IPS DF 6.9 (cell line): ENCODE measurements at regions not wholly inside any gene's neighbourhood (a gene's known extent, or its start where the extent isn't known, plus 50 kb on each side); places are given as distances from the start of the nearest gene placed in this dataset.
"Not testable (repeated sequence)": the region's sequence is repeated elsewhere in the genome, so short reads cannot be mapped to it uniquely, and the experiment has no call there.

Experiments used
- DNase-seq: peaks from one replicate; pipeline ENCODE4 v3.0.0-alpha.2; 2013; ENCODE audit warnings: low read depth, low spot score
- H3K27ac ChIP-seq: one replicate; pipeline ENCODE4 v1.5.1; 2013; ENCODE audit warnings: low read length, control low read depth
- H3K27me3 ChIP-seq: 2 replicates; pipeline ENCODE4 v1.6.1; 2013; ENCODE audit warnings: mild to moderate bottlenecking, low read length; ENCODE audit not compliant: control insufficient read depth, insufficient read depth
- H3K36me3 ChIP-seq: 2 replicates; pipeline ENCODE4 v1.6.1; 2013; ENCODE audit warnings: low read length; ENCODE audit not compliant: control insufficient read depth, insufficient read depth
- H3K4me1 ChIP-seq: 2 replicates; pipeline ENCODE4 v1.6.1; 2013; ENCODE audit warnings: low read length; ENCODE audit not compliant: control insufficient read depth, insufficient read depth
- H3K4me3 ChIP-seq: 2 replicates; pipeline ENCODE4 v1.5.1; 2013; ENCODE audit warnings: mild to moderate bottlenecking, low read length
- H3K9me3 ChIP-seq: 2 replicates; pipeline ENCODE4 v1.6.1; 2013; ENCODE audit warnings: low read length, inconsistent platforms; ENCODE audit not compliant: control insufficient read depth, insufficient read depth
- WGBS: extraction: QIAGEN DNeasy Blood & Tissue Kit; methylation state at CpG from one replicate; pipeline ENCODE4 v1.1.7; 2013; ENCODE audit warnings: mixed read lengths, missing lambda C conversion rate; ENCODE audit not compliant: insufficient read length, insufficient coverage; 5-methylcytosine and 5-hydroxymethylcytosine counted together

GRCh38 chr12:131222329-131223139 is 268.8 kb downstream of the ADGRD1 start:
- Histone ChIP-seq H3K9me3 (no peaks in the 10 kb centered on the region), H3K27me3 (no peaks in the 10 kb centered on the region), H3K27ac (no peak overlapping the region), H3K36me3 (no peaks in the 10 kb centered on the region), H3K4me3 (no peak overlapping the region), H3K4me1 (peaks cover 9% of the 10 kb centered on the region)
- DNase-seq: no peak
- WGBS: no CpG with 5 or more reads among the region's 22 CpGs

GRCh38 chr12:131223171-131223761 is 269.6 kb downstream of the ADGRD1 start:
- Histone ChIP-seq H3K9me3 (no peaks in the 10 kb centered on the region), H3K27ac (no peak overlapping the region), H3K36me3 (no peaks in the 10 kb centered on the region), H3K27me3 (no peaks in the 10 kb centered on the region), H3K4me1 (peaks cover 9% of the 10 kb centered on the region), H3K4me3 (no peak overlapping the region)
- DNase-seq: no peak
- no CpG with 5 or more reads among the region's 31 CpGs for WGBS

DNA sequence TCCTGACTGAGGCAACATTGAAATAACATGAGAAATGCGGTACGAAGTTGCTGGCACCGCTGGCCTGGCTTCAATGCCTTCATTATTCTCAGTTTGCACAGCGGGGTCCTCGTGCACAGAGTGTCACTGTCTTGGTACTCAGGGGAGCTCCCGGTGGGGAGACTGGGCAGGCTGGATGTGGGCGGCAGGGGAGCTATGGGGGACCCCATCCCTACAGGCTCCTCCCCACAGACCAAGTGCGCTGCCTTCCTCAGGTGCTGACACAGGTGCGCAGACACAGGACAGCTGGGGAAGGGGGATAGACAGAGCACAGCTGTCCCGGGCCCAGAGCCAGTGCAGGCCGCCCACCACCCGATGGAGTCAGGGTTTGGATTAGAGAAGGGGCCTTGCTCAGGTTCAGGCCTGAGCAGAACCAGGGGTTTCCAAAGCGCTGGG is 270.1 kb downstream of the ADGRD1 start:
- Histone ChIP-seq H3K4me3 (no peak overlapping the region), H3K9me3 (no peaks in the 10 kb centered on the region), H3K36me3 (no peaks in the 10 kb centered on the region), H3K4me1 (peaks cover 7% of the 10 kb centered on the region), H3K27me3 (no peaks in the 10 kb centered on the region), H3K27ac (no peak overlapping the region)
- no CpG with 5 or more reads among the region's 13 CpGs for WGBS
- DNase-seq: no peak

DNA sequence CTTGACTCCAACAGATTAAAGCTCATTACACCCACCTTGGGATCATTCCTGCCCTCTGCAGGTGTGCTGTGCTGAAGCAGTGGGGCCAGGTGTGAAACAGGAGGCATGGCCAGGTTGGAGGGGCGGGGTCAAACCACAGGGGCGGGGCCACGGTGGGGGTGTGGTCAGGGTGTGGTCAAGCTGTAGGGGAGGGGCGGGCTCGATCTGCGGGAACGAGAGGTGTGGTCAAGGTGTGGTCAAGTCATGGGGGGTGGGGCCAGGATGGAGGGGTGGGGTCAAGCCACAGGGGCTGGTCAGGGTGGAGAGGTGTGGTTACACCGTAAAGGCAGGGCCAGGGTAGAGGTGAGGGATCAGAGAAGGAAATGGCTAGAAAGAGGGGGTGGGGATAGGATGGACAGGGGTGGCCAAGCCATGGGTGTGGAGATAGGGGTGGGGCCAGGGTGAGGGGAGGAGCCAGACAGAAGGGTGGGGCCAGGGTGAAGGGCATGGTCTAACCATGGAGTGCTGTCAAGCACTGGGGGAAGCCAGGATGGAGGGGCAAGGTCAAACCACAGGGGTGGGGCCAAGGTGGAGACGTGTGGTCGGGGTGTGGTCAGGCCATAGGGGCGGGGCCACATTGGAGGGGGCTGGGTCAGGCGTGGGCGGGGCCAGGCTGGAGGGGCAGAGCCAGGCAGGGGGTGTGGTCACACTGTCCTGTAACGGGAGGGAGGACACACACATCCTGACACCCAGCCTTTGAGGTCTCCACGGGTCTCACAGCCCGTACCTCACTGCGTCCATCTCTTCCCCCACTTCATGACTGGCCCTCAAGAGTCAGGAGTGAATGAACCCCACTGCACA is 270.7 kb downstream of the ADGRD1 start:
- H3K27ac ChIP-seq, H3K9me3 ChIP-seq, H3K4me1 ChIP-seq, H3K4me3 ChIP-seq, H3K36me3 ChIP-seq, H3K27me3 ChIP-seq: not testable (repeated sequence)
- no CpG with 5 or more reads among the region's 17 CpGs for WGBS
- peak; percentile 47 for DNase-seq

DNA sequence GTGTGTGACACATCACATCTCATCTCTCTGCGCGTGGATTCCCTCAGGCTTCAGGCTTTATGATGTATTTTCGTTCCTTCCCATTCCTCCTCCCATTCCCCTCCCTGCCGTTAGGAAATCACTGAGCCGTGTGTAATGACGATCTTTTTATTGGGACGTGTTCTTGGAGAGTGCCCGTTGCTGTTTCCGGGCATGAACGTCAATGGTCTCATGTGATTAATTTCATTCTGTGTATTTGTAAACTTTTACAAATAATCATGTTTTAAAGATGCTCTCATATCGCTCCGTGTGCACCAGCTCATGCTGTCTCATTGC is 271.3 kb downstream of the ADGRD1 start:
- not testable (repeated sequence) for H3K27me3 ChIP-seq, H3K36me3 ChIP-seq, H3K4me3 ChIP-seq, H3K9me3 ChIP-seq, H3K4me1 ChIP-seq, DNase-seq, H3K27ac ChIP-seq
- WGBS: no CpG with 5 or more reads among the region's 12 CpGs

DNA sequence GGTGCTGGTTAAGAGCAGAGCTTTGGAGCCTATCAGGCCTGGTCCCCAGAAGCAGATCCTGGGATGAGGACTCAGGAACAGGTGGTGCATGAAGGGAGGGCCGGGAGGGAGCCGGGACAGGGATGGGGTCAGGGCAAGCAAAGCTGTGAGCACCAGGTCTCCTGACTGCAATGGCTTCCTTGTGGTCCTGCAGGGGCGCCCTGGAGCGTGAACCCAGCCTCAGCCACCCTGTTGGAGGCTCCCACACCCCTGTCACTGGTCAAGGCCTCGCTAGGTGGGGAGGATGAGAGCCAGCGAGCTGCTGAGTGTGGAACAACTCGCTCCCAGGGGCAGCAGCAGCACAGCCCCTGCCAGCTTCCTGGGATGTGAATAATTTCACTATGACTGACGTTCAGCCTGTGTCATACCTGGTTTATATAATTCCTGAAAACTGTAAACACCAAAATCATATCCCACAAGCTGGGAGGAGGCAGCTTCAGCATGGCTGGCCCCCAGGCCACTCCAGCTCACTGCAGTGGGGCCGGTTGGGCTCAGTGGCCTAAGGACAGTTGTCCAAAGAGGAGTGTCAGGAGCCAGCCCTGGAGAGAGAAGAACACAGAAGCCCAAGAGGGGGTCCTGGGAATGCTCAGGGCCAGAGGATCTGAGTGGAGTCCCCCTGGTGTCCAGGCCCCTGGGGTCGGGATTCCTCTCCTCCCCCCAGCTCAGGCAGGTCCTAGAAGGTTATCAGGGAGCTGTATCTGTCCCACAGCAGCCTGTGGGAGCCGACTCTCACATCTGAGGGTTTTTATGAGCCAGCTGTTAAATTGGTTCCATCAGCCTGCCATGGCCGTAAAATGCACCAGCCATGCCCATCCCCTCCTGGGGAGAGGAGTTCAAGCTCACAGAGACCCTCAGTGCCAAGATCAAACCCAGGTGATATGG is 272.9 kb downstream of the ADGRD1 start:
- no peak for DNase-seq
- WGBS: no CpG with 5 or more reads among the region's 12 CpGs
- Histone ChIP-seq H3K27me3 (no peaks in the 10 kb centered on the region), H3K36me3 (no peaks in the 10 kb centered on the region), H3K4me1 (peaks cover 8% of the 10 kb centered on the region), H3K9me3 (no peaks in the 10 kb centered on the region), H3K4me3 (no peak overlapping the region), H3K27ac (no peak overlapping the region)

GRCh38 chr12:131227641-131228040 is 273.9 kb downstream of the ADGRD1 start:
- H3K27me3 ChIP-seq, DNase-seq, H3K36me3 ChIP-seq, H3K4me1 ChIP-seq, H3K9me3 ChIP-seq, H3K27ac ChIP-seq, H3K4me3 ChIP-seq: not testable (repeated sequence)
- no CpG with 5 or more reads among the region's 22 CpGs for WGBS

DNA sequence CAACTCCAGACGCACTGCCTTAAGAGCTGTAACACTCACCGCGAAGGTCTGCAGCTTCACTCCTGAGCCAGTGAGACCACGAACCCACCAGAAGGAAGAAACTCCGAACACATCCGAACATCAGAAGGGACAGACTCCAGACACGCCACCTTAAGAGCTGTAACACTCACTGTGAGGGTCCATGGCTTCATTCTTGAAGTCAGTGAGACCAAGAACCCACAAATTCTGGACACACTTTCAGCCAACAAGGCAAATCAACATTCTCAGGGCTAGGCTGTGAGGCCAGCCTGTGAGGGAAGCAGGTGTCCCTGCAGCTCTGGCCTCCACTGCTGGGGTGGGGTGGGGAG is 275.3 kb downstream of the ADGRD1 start:
- H3K27me3 ChIP-seq, H3K9me3 ChIP-seq, DNase-seq, H3K4me3 ChIP-seq, H3K4me1 ChIP-seq, H3K27ac ChIP-seq, H3K36me3 ChIP-seq: not testable (repeated sequence)
- no CpG with 5 or more reads among the region's 7 CpGs for WGBS

- Histone ChIP-seq H3K9me3 (no peaks in the 10 kb centered on the region), H3K4me3 (no peak overlapping the region), H3K27ac (no peak overlapping the region), H3K27me3 (no peaks in the 10 kb centered on the region), H3K36me3 (no peaks in the 10 kb centered on the region), H3K4me1 (peaks cover 2% of the 10 kb centered on the region; the same call in 1 of the 2 replicates)
- no peak for DNase-seq
- WGBS: no CpG with 5 or more reads among the region's 17 CpGs
These were observed 276.0 kb downstream of the ADGRD1 start for GRCh38 chr12:131229426-131230339.
